Retina (tissue), 1 donor: ENCODE measurements at regions not wholly inside any gene's neighbourhood (a gene's known extent, or its start where the extent isn't known, plus 50 kb on each side); places are given as distances from the start of the nearest gene placed in this dataset.
"Not testable (repeated sequence)": the region's sequence is repeated elsewhere in the genome, so short reads cannot be mapped to it uniquely, and the experiment has no call there.

Source experiments
- DNase-seq: peaks from one replicate; pipeline ENCODE4 v3.0.0-alpha.2; 2016

DNA sequence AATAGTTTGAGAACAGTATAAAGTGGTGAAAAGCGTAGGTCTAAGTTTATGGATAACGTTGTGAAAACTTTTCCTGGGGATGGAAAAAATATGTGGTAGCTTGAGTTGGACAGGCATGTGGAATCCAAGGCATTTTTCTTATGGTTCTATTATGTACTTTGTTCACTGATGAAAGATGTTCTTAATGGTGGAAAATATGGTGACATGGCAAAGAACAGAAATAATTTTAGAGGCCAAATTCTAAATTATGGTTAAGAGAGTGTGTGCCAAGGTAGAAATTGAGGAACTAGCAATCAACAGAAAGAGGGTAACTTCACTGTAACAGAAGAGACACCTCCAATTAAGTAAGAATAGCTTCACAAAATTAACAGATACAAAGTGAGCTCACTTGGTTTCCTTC lies 427.8 kb downstream of the SLC6A15 start:
- DNase-seq = no peak

DNA sequence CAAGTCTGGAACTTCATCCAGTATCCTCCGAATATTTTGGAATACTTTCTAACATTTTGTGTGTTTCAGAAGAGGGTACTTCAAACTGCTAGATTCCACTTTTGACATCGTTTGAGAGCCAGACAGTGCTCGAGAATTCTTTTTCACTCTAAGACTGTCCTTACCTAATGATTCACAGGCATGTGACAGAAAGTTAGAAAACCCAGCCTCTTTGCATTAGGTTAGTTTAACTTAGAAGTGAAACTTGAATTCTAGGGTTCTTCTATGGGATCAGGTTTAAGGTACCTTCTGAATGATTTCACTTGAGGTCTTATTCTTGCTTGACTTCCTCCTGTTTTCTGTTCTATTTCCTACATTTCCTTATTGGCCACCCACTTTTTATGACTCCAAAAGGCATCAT lies 431.8 kb downstream of the SLC6A15 start:
- no peak for DNase-seq

DNA sequence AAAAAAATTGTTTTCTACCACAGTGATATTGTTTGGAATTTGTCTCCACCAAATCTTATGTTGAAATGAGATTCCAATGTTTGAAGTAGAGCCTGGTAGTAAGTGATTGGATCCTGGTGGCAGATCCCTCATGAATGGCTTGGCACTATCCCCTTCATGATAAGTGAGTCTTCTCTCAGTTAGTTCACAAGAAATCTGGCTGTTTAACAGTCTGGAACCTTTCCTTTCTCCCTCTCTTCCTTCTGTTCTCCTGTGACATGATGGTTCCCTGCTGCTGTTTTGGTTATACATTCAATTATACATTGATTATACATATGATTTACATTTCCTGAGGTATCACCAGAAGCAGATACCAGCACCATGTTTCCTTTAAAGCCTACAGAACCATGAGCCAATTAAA lies 442.2 kb downstream of the SLC6A15 start:
- no peak for DNase-seq

DNA sequence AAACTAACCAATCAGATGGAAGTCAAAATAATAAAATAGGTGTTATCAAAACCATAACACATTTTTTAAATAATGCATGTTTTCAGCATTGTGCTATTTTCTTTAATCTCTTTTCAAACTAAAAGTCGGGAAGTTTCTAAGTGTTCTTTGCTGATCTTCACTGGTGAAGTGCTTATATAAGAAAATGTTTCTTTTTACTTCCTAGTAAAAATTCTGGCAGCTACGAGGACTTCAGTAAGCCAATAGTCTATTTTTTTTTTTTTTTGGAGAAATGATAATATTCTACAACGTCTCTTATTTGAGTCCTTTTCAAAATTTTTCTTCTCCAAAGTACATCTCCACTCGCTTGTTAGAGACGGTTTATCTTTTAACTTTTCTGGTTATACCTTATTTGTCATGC lies 448.0 kb downstream of the SLC6A15 start:
- no peak for DNase-seq

DNA sequence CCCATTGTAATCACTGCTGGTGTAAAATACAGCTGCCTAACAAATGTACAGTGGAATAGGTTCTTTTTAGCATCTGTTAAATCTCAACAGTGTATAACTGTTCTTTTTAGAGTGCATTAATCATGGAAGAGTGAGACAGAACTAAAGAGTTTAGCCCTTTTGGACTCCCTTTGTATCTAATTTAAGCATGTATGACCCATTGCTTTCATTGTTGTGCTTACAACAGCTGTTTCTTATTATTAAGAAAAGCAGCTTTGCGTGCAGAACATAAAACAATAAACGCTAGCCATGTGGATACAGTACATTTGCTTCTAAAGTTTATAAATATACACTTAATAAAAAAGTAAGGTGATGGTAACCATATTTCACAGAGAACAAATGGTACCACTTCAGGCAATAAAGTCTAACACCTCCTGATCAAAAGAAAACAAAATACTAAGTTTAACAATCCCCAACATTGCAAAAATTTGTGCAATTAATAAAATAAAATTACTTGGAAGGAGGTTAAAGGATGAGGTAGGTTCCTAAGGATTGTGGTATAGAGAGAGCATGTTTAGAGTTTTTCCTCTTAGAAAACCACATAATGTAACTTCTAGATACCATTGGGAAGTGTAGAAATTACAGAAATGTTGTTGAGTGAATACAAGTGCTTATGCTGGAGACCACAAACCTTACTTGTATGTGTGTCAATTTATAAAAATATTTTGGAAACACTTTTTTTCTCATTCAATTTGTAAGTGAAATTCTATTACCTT lies 448.7 kb downstream of the SLC6A15 start:
- DNase-seq = no peak

DNA sequence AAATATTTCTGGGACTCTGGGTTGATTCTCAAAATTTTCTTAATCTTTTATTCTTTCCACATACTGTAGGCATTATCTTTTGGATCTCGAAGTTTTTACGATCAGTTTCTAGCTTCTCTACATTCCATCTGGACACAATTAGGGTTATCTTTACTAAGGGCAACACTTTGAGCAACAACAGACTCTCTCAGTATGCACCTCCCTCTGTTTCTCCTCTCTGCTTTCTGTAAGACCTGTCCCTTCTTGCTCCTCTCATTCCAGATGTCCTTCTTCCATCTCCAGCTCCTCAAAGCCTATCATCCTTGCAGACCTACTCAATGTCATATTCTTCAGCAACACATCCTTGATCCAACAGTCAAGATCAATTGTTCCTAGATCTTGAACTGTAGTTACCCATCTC lies 457.0 kb downstream of the SLC6A15 start:
- no peak for DNase-seq

DNA sequence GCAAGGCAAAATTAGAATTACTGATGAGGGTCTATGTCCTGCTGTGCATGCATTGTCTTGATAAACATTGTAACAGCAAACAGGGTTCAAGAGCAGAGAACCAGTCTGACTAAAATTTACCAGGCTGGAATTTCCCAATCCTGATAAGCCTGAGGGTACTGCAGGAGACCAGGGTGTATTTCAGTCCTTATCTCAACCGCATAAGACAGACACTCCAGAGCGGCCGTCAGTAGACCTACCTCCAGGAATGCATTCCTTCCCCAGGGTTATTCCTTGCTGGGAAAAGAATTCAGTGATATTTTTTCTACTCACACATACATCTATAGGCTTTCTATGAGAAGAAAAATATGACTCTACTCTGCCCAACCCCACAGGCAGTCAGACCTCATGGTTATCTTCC lies 466.1 kb downstream of the SLC6A15 start:
- DNase-seq = not testable (repeated sequence)

DNA sequence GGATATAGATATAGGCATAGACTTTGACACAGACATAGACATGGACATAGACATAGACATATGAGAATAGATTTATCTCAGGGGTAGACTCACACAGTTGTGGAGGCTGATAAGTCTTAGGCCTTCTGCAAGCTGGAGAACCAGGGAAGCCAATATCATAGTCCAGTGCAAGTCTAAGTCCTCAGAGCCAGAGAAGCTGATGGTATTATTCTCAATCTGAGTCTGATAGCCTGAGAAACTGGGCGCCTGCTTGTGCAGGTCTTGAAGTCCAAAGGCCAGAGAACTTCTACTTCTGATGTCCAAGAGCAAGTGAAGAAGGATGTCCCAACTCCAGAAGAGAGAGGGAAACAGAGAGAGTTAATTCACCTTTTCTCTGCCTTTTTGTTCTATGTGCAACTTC lies 476.5 kb downstream of the SLC6A15 start:
- no peak for DNase-seq

DNA sequence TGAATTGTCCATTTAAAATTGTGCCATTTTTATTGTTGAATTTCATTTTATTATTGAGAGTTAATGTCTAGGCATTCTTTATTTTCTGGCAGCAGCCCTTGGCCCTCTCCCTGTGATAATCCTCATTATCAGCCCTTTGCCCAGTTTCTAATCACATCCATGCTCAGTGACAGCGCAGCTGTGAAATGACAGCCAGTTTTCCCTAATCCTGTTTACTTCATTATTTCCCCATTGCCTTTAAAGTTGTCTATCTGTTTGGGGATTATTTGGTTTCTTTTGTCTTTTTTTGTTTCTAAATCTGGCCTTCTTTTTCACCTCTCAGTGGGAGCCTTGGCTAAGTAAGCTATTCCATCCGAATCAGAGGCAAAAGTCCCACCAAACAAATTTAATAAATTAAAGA lies 476.9 kb downstream of the SLC6A15 start:
- DNase-seq = no peak

DNA sequence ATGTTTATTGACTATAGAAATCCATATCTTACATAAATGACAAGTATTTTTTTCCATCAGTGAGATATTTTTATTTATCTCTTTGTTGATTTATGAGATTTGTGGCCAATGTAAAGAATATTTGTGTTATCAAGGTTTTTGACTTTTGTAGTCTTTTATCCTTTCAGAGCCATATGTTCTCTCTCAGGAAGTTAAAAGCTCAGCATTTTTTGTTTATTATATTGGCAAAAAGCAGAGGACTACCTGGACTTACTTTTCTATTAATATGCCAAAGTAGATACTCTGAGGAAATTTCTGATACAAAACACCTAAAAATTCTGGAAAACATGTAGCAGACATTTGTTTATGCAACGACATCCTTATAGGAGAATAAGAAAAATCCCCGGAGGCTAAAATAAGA lies 490.3 kb downstream of the SLC6A15 start:
- no peak for DNase-seq

DNA sequence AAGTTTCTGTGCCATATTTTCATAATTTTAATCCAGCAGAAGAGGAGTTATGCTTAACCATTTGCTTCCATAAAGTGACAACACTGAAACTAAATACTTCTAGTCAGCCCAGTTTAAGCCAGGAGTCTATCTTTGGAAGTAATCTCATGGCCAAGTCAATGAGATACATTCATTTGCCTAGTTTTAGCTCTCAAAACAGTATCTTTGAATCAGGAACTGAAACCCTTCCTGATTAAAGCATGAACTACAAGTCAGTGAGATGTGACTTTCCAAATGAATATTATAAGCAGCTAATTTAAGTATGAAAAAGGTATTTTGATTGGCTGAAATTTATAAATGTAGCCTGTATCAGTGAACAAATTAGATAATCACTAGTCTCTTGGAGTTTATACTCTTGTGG lies 491.5 kb downstream of the SLC6A15 start:
- no peak for DNase-seq

DNA sequence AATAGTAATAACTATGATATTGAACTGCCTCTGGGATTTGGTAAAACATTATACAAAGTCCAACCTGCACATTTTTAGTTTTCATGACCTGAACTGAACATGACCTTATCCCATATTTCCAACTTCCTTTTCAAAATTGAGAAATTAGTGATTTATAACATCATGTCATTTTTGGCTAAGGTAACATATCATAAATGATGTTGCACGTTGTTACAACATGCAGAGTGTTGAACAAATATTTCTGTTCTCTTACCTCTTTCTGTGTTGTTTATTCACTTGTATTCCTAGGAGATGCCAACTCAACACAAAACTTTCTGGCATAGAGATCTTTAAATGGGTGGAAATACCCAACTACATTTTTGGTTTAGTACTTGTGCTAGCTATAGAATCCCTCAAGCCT lies 496.0 kb downstream of the SLC6A15 start:
- no peak for DNase-seq

DNA sequence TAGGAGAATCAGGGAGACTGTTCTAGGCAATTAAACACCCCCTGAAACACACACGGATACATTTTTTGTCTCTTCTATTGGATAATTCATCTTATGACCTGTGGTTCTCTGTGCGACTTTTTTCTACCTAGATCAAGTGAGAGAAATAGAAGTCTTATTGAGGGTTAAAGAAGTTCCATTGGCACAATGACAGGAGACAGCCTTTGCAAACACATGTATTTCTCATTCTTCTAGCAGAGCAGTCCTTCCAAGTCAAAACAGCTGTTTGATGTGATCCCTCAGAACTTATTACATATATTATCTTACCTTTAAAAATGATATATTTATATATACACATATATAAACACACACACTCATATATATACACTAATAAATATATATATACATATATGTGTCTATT lies 496.7 kb downstream of the SLC6A15 start:
- no peak for DNase-seq

DNA sequence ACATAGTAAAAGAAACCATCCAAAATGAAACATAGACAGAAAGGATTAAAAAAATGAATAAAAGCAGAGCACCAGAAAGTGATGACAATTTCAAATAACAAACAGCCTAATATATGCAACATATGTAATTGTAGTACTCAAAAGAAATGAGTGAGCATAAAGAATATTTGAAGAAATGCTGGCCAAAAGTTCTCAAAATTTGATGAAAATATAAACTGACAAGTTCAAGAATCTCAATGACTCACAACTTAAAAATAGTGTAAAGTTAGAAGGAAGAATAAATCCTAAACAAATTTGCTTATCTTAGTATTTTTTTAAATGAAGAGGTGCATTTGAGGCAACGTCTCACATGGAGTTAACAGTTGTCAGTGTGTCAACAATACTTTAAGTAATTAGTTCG lies 498.9 kb downstream of the SLC6A15 start:
- no peak for DNase-seq

DNA sequence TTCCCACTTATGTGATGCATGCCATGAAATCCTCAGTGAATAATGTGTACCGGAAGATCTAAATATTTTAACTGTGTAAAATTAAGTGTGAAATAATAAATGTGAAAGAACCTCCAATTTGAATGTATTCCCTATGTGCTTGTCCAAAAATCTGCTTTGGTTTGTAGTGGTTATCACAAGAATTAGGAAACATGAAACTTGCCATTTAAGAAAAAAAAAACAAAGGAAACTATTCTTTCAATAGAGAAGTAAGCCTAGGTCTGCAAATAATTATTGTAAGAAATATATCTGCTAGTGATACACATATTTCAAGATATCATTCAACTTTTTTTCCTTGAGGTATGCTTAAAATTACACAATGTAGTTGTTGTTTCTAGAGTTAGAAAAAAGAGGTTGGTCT lies 500.4 kb downstream of the SLC6A15 start:
- DNase-seq = no peak

DNA sequence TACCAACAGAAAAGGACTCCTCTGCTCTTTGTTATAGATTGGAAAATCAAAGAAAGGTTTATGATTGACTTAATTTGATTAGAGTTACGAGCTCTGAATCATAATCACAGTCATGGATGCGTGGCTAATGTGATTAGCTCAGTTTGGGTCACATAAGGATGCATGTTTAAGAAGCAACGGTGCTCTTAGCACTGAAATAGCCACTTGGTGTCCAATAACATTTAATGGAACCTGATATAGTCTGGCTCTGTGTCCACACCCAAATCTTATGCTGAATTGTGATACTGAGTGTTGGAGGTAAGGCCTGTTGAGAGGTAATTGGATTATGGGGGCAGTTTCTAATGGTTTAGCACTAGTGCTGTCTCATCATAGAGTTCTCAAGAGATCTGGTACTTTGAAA lies 501.6 kb downstream of the SLC6A15 start:
- peak; percentile 9 for DNase-seq

DNA sequence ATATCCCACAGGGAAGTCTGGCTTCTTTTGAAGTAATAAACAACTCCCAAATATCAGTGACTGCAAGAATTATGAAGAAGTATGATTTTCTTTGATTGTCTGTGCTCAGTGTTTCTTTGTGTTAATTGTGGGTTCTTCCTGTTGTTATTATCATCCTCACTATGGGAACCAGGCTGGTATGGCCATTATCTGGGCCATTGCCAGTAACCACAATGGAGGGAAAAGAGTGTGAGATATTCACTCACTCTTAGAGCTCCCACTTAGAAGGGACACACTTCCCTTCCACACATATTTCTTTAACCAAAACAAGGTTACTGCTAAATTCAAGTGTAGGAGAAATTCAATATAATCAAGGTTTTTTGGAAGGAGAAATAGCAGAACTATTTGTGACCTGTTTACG lies 503.7 kb downstream of the SLC6A15 start:
- DNase-seq = no peak

DNA sequence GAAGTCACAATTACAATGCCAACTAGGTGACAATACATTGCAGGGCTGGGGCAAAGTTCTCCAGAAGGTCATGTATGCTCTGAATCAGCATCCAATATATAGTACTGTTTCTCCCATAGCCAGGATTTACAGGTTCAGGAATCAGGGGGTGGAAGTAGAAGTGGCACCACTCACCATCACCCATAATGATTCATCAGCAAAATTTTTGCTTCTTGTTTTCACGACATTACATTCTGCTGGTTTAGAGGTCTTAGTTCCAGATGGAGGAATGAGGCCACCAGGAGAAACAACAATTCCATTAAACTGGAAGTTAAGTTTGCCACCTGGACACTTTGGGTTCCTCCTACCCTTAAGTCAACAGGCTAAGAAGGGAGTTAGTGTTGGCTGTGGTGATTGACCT lies 505.9 kb downstream of the SLC6A15 start:
- DNase-seq = not testable (repeated sequence)

DNA sequence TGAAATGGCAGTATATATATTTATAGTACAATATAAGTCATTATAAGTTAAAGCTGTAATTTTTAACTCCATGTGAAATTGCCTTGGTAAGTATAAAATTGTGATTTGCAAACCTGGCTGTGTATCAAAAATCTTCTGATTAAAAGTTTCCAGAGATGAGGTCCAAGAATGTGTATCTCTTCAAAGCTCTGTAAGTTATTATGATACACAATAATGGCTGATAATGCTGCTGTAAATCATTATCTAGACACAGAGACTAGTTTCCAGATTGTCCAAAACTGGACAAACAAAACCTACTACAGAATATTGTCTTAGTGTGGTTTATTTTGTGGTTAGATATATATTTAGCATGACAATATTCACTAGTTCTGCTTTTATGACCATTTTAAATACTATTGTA lies 514.8 kb downstream of the SLC6A15 start:
- no peak for DNase-seq

DNA sequence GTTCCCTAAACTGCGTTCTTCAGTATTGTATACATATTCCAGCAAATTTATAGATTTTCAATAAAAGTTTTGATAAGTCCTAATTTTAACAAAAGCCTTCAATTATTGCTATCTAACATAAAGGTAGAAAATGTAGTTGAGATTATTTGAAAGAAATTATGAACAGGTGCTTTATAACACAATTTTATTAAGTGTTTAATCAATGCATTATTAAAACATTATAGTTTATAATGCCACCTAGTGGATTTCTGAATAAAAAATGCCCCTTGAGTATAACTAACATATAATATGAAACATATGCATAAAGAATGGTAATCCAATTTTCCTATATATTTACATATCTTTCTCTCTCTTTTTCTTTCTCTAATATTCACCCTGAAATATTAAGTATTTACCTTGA lies 515.3 kb downstream of the SLC6A15 start:
- DNase-seq = no peak

DNA sequence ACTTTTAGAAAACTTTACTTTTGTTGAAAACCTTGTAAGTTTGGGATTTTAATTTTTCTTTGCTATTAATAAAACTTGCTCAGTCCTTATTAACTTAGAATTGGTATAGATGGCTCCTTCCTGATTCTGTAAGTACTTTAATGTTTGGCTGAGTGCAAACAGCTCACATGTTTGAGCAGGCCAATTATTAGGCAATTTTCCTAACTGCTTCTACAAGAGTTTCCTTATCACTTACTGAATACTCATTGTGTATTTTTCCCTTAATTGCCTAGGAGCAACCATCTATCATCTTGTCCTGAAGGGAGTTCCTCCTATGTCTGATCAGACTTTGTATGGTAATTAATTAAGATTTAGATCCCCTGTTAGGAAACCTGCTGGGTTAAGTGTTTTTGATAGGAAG lies 521.4 kb downstream of the SLC6A15 start:
- not testable (repeated sequence) for DNase-seq

DNA sequence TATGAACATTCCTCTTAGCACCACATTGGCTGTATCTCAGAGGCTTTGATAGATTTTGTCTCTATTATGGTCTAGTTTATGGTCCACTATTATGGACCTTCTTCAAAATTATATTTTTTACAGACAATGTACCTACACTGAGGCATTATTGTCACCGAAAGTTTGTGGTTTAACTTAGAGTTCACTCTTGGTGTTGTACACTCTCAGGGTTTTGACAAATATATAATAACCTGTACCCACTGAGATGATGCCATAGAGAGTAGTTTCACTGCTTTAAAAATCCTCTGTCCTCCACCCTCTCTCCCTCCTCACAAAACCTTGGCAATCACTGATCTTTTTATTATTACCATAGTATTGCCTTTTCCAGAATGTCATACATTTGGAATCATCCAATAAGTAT lies 528.2 kb downstream of the SLC6A15 start:
- DNase-seq = no peak

DNA sequence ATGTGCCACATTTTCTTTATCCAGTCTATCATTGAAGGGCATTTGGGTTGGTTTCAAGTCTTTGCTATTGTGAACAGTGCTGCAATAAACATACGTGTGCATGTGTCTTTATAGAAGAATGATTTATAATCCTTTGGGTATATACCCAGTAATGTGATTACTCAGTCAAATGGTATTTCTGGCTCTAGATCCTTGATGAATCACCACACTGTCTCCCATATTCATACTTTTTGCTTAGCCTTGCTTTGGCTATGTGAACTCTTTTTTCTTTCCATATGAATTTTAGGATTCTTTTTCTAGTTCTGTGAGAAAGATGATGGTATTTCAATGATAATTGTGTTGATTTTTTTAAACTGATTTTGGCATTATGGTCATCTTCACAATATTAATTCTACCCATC lies 530.1 kb downstream of the SLC6A15 start:
- not testable (repeated sequence) for DNase-seq

DNA sequence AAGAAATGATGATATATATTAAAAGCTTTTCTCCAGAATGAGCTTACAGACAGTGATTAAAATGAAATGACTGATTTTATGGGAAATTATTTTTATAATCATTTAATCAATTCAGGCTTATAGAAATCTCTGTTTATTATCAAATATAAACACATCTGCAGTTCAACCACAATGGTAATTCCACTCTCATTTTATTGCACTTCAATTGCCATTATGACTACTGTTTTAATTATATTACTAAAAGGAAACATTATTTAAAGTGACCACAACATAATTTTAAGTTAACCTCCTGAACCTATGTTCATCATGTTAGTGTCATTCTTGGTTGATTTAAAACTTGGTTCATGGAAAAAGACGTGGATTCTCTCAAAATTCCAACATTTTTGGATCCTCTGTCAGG lies 536.3 kb downstream of the SLC6A15 start:
- no peak for DNase-seq

DNA sequence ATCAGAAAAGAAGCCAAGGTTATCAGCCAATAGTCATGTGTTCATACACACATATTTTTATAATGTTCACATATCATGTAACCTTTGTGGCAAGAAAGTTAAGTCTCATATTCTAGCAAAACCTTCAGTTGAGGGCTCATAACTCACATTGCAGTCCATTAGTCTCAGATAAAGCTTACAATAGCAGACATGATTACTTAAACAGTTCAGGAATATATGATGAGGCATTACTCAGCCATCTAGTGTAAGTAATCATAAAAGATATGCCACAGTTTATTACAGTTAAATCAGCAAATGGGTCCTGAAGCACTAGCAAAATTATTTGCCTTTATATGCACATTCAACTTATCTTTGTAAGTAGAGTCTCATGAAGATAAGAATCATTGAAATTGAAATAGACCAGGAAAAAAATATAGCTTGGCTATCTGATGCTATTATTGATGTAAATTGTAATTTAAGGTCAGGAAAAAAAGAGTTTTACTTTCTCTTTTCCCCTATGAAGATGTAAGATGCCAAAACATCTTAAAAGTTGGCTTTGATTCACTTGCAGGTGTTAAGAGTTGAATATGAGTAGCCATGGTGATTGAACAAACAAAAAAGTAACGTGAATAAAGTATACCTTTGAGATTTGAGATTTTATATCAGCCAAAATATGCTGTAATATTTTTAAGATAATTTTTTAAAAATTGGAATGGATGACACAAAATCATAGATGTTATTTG lies 537.0 kb downstream of the SLC6A15 start:
- DNase-seq = no peak
